ENCODE measurements at regions not wholly inside any gene's neighbourhood (a gene's known extent, or its start where the extent isn't known, plus 50 kb on each side); places are given as distances from the start of the nearest gene placed in this dataset.

- TF ChIP-seq ATF2 (IDR thresholded peaks at IDR 0.05; ENCODE audit: low read length) = no peak
Measured at GRCh38 chr10:84026821-84027257, 112.5 kb upstream of the GHITM start (continued).
